Loucy (cell line): ENCODE measurements at regions not wholly inside any gene's neighbourhood (a gene's known extent, or its start where the extent isn't known, plus 50 kb on each side); places are given as distances from the start of the nearest gene placed in this dataset.

Experiments used
- H2AFZ ChIP-seq: fragments of 200-600 bp; sonication (generic); 2 replicates; pipeline ENCODE4 v1.6.0; 2016; ENCODE audit warnings: antibody characterized with exemption, mild to moderate bottlenecking, low read length, moderate library complexity
- H3F3A ChIP-seq: fragments of 200-600 bp; 2 replicates; pipeline ENCODE4 v1.6.0; 2016; ENCODE audit warnings: antibody characterized with exemption, low read depth, mild to moderate bottlenecking
- H3K27me3 ChIP-seq: fragments of 200-600 bp; sonication (generic); 2 replicates; pipeline ENCODE4 v1.6.1; 2014; ENCODE audit warnings: low read length, mild to moderate bottlenecking; ENCODE audit not compliant: insufficient read depth, poor library complexity, severe bottlenecking
- H3K36me3 ChIP-seq: fragments of 200-600 bp; sonication (generic); 2 replicates; pipeline ENCODE4 v1.6.1; 2016; ENCODE audit warnings: low read length; ENCODE audit not compliant: insufficient read depth
- H3K4me1 ChIP-seq: fragments of 200-600 bp; sonication (generic); 2 replicates; pipeline ENCODE4 v1.5.1; 2014; ENCODE audit warnings: low read length, mild to moderate bottlenecking; ENCODE audit not compliant: insufficient read depth, poor library complexity, severe bottlenecking
- H3K4me2 ChIP-seq: fragments of 200-600 bp; sonication (generic); 2 replicates; pipeline ENCODE4 v1.6.0; 2014; ENCODE audit warnings: antibody characterized with exemption, low read length, low read depth, mild to moderate bottlenecking; ENCODE audit not compliant: poor library complexity, severe bottlenecking
- H3K4me3 ChIP-seq: fragments of 200-600 bp; sonication (generic); 2 replicates; pipeline ENCODE4 v1.5.1; 2014; ENCODE audit warnings: low read length, mild to moderate bottlenecking, mixed read lengths; ENCODE audit not compliant: poor library complexity, severe bottlenecking
- H3K79me2 ChIP-seq: fragments of 200-600 bp; sonication (generic); 2 replicates; pipeline ENCODE4 v1.6.1; 2014; ENCODE audit warnings: low read length; ENCODE audit not compliant: insufficient read depth
- H3K9ac ChIP-seq: fragments of 200-600 bp; sonication (generic); 2 replicates; pipeline ENCODE4 v1.6.0; 2014; ENCODE audit warnings: mild to moderate bottlenecking, low read depth, low read length, moderate library complexity; ENCODE audit not compliant: poor library complexity, severe bottlenecking
- H3K9me2 ChIP-seq: fragments of 200-600 bp; sonication (generic); replicated peaks from 2 replicates; pipeline ENCODE4 v1.6.1; 2016; ENCODE audit warnings: low read depth, low read length, mixed read lengths
- H3K9me3 ChIP-seq: fragments of 200-600 bp; sonication (generic); 2 replicates; pipeline ENCODE4 v1.6.1; 2014; ENCODE audit warnings: mild to moderate bottlenecking, antibody characterized with exemption, low read length, low read depth; ENCODE audit not compliant: insufficient read depth
- H4K20me1 ChIP-seq: fragments of 200-600 bp; sonication (generic); 2 replicates; pipeline ENCODE4 v1.6.0; 2014; ENCODE audit warnings: antibody characterized with exemption, low read length, mild to moderate bottlenecking; ENCODE audit not compliant: insufficient read depth, poor library complexity, severe bottlenecking
- EZH2phosphoT487 ChIP-seq: fragments of 200-600 bp; IDR thresholded peaks from 2 replicates; pipeline ENCODE4 v1.6.1; 2018; ENCODE audit warnings: antibody characterized with exemption, mild to moderate bottlenecking, moderate library complexity, borderline replicate concordance
- TF ChIP-seq, protein P1 (sequence below): fragments of 200-600 bp; sonication (generic); conservative IDR thresholded peaks from 2 replicates; pipeline ENCODE4 v1.5.1; 2014; ENCODE audit warnings: mild to moderate bottlenecking, antibody characterized with exemption, low read length

DNA sequence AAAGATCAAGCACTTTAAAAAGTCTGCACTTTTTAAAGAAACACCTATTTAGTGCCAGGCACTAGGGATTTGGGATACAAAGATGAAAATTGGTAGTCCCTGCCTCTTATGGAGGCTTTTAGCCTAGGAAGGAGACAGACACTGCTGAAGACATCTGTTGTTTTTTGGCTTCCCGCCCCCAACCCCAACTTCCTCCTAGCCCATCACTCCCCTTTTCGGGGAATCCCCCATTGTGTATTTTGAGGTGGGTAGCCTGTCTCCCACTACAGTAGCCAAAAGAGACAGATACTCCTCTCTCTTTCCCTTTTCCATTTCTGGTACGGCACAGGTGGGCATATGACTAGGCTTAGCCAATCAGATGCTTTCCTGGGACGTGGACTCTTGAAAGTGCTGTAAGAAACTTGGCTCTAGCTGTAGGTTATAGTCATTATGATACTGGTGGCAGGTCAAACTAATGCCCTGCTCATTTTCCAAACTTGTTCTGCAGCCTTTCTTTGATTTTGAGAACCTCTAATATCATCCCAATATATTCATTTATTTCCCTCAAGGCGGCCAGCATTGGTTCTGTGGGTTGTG, 194.6 kb upstream of the RBPJ start:
- no peak for TF ChIP-seq EZH2phosphoT487
- TF ChIP-seq, protein P1, sequence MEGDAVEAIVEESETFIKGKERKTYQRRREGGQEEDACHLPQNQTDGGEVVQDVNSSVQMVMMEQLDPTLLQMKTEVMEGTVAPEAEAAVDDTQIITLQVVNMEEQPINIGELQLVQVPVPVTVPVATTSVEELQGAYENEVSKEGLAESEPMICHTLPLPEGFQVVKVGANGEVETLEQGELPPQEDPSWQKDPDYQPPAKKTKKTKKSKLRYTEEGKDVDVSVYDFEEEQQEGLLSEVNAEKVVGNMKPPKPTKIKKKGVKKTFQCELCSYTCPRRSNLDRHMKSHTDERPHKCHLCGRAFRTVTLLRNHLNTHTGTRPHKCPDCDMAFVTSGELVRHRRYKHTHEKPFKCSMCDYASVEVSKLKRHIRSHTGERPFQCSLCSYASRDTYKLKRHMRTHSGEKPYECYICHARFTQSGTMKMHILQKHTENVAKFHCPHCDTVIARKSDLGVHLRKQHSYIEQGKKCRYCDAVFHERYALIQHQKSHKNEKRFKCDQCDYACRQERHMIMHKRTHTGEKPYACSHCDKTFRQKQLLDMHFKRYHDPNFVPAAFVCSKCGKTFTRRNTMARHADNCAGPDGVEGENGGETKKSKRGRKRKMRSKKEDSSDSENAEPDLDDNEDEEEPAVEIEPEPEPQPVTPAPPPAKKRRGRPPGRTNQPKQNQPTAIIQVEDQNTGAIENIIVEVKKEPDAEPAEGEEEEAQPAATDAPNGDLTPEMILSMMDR, result no peak
- H3K9me3 ChIP-seq, result no peaks in the 10 kb centered on the region

DNA sequence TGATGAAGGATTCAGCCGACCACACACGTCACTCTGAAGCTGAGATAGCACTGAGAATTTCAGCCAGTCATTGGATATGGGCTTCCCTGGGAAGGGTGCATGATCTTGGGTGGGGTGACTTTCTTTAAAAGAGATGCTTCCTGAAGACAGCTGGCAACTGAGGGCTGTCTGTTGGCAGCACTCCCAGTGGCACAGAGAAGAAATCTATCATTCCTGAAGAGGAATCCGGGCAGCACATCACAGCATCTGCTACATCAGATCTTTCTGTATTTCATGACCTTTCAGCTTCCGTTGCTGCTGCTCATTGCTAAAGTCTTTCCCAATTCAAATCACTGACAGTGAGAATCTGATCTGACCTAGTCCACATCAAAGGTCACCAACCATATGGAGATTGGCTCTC, 193.8 kb upstream of the RBPJ start:
- H4K20me1 ChIP-seq, result no peaks in the 10 kb centered on the region
- no peak overlapping the region for H3K4me2 ChIP-seq
- H3K79me2 ChIP-seq, result no peaks in the 10 kb centered on the region
- H3K4me1 ChIP-seq, result peaks cover 8% of the 10 kb centered on the region
- no peaks in the 10 kb centered on the region for H3K27me3 ChIP-seq
- H3F3A ChIP-seq, result no peaks in the 10 kb centered on the region
- no peaks in the 10 kb centered on the region for H3K36me3 ChIP-seq
- no peaks in the 10 kb centered on the region for H3K9me3 ChIP-seq
- H3K4me3 ChIP-seq, result no peak overlapping the region
- H3K9ac ChIP-seq, result no peak overlapping the region
- H3K9me2 ChIP-seq, result no peaks in the 10 kb centered on the region
- no peak overlapping the region for H2AFZ ChIP-seq
- no peak for TF ChIP-seq EZH2phosphoT487
- TF ChIP-seq, protein P1, result no peak

More for the DNA sequence above, 194.6 kb upstream of the RBPJ start:
- no peaks in the 10 kb centered on the region for H3K4me1 ChIP-seq
- no peaks in the 10 kb centered on the region for H3K79me2 ChIP-seq
- H3K36me3 ChIP-seq, result no peaks in the 10 kb centered on the region
- H3K9me2 ChIP-seq, result no peaks in the 10 kb centered on the region
- no peaks in the 10 kb centered on the region for H3K27me3 ChIP-seq
- no peak overlapping the region for H3K9ac ChIP-seq
- H3F3A ChIP-seq, result no peaks in the 10 kb centered on the region
- H4K20me1 ChIP-seq, result no peaks in the 10 kb centered on the region
- H2AFZ ChIP-seq, result no peak overlapping the region
- H3K4me3 ChIP-seq, result no peak overlapping the region
- no peak overlapping the region for H3K4me2 ChIP-seq

DNA sequence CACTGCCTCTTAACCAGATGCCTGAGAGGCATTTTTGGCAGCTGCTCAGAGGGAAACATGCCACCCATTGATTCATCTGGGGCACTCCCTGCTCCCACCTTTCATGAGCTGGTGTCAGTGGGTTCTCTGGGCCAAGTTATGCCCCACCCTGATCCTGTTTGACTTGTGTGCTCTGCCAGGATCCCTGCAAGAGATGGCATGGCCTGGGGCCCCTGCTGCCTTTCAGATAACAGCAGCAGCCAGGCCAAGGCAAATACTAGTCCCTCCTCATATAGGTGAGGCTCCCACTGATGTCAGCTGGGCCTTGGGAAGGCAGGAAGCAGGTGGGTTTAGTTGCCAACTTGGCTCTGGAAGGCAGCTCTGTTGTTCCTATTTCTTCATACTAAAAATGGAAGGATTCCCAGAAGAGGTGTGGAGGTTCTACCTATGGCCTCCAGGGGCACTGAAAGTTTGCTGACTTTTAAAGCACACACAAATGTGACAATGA, 192.9 kb upstream of the RBPJ start:
- Histone ChIP-seq H3K9me3 (no peaks in the 10 kb centered on the region), H3F3A (no peaks in the 10 kb centered on the region), H3K27me3 (no peaks in the 10 kb centered on the region), H4K20me1 (no peaks in the 10 kb centered on the region), H2AFZ (no peak overlapping the region), H3K9me2 (no peaks in the 10 kb centered on the region), H3K9ac (no peak overlapping the region), H3K79me2 (no peaks in the 10 kb centered on the region), H3K4me1 (peaks cover 12% of the 10 kb centered on the region), H3K4me3 (no peak overlapping the region), H3K4me2 (no peak overlapping the region), H3K36me3 (no peaks in the 10 kb centered on the region)
- no peak for TF ChIP-seq EZH2phosphoT487
- TF ChIP-seq, protein P1, result no peak
